SH-SY5Y (cell line): ENCODE measurements at regions not wholly inside any gene's neighbourhood (a gene's known extent, or its start where the extent isn't known, plus 50 kb on each side); places are given as distances from the start of the nearest gene placed in this dataset.

Experiments used
- GATA2 ChIP-seq: IDR thresholded peaks from 2 replicates; pipeline ENCODE4 v1.6.1; 2011; ENCODE audit warnings: mild to moderate bottlenecking, low read depth, low read length
- GATA3 ChIP-seq: IDR thresholded peaks from 2 replicates; pipeline ENCODE4 v1.6.1; 2011; ENCODE audit warnings: low read depth, mild to moderate bottlenecking, low read length, moderate library complexity

DNA sequence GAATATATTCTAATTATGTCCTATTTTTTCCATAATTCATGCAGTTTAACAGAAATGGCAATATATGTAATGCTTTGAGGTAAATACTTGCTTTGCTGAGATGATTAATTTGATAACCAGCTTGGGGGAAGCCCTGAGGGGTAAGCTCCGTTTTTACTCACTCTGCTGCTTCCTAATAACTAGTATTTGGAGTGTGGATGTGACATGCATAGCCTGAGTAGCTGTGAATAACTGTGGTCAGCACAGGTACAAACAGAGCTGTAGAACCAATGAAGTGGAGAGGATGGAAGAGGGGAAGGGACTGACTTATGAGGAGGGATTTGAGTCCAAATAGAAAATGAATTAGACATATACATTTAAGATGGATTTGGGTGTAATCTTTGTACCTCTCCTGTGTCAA, 1495.5 kb upstream of the DDX18 start:
- TF ChIP-seq GATA2: no peak
- no peak for TF ChIP-seq GATA3
